WTC11 (cell line): ENCODE measurements at regions not wholly inside any gene's neighbourhood (a gene's known extent, or its start where the extent isn't known, plus 50 kb on each side); places are given as distances from the start of the nearest gene placed in this dataset.

Experiments
- CREB1 ChIP-seq: sonication (generic); formaldehyde crosslinking; IDR thresholded peaks from 2 replicates; pipeline ENCODE4 v1.8.0; 2023; ENCODE audit warnings: mild to moderate bottlenecking, missing genetic modification reagents
- SMAD4 ChIP-seq: sonication (generic); formaldehyde crosslinking; IDR thresholded peaks from 2 replicates; pipeline ENCODE4 v1.8.0; 2022; ENCODE audit warnings: mild to moderate bottlenecking, missing genetic modification reagents
- TF ChIP-seq, protein P1 (sequence below): sonication (generic); formaldehyde crosslinking; IDR thresholded peaks from 2 replicates; pipeline ENCODE4 v1.8.1; 2023; ENCODE audit warnings: mild to moderate bottlenecking, missing genetic modification reagents, moderate library complexity

DNA sequence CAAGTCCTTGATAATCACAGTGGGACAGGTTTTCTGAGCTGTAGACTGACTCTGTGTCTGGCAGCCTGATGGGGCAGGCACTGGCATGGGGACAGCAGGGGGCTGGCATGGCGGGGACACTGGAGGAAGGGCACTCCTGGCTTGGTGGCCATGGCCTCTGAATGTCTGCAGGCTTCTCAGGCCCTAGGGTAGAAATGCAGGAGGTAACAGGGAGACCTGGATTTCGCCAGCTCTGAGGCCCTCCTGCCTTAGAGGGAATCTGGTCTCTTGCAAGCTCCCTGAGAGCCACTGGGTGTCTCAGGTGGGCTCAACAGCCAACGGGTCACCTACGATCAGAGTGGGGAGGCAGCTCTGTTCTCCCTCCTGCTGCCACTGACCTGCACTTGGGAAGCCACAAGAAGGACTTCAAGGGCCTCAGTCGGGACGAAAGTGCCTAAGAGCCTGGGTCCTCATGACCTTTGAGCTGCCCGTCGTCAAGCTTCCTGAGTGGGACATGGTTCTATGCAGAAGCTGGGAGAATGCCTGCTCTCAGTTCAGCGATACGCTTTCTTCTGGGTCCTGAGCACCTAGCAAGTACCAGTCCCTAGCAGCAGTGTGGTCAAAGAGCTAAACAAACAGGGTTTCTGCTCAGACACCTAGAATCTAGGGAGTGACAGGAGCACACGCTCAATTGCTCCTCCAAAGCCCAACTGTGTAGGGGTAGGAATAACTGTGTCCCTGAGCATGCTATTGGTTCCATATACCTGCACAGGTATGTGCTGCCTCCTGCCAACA lies 569.0 kb downstream of the PTPRU start:
- TF ChIP-seq, protein P1, sequence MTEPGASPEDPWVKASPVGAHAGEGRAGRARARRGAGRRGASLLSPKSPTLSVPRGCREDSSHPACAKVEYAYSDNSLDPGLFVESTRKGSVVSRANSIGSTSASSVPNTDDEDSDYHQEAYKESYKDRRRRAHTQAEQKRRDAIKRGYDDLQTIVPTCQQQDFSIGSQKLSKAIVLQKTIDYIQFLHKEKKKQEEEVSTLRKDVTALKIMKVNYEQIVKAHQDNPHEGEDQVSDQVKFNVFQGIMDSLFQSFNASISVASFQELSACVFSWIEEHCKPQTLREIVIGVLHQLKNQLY (CRISPR knock-in tag), result no peak
- TF ChIP-seq CREB1 (CRISPR knock-in tag) (no peak), SMAD4 (CRISPR knock-in tag) (no peak)
